ENCODE measurements at regions not wholly inside any gene's neighbourhood (a gene's known extent, or its start where the extent isn't known, plus 50 kb on each side); places are given as distances from the start of the nearest gene placed in this dataset.
"Not testable (repeated sequence)": the region's sequence is repeated elsewhere in the genome, so short reads cannot be mapped to it uniquely, and the experiment has no call there.

- TF ChIP-seq ZNF431 (CRISPR knock-in tag; IDR thresholded peaks at IDR 0.05) (peak; percentile 94), DACH1 (IDR thresholded peaks at IDR 0.05; ENCODE audit: partially characterized antibody) (peak; percentile 34)
- FAIRE-seq; in situ Hi-C loops (cut with MboI): not testable (repeated sequence)
Measured at GRCh38 chr1:204796886-204797285, 73.8 kb upstream of the NFASC start.

GRCh38 chr1:204797401-204797800 is 73.3 kb upstream of the NFASC start:
- Histone ChIP-seq H3K4me2 (ENCODE audit: insufficient read depth, low read length) (no peak overlapping the region), H4K20me1 (replicated peaks; ENCODE audit: control insufficient read depth, insufficient read depth, low read length) (no peaks in the 10 kb centered on the region), H2AFZ (ENCODE audit: low read depth, low read length) (no peak overlapping the region), H3K9me3 (replicated peaks; ENCODE audit: control insufficient read depth, insufficient read depth, low read depth, low read length) (no peaks in the 10 kb centered on the region), H3K4me3 (no peak overlapping the region), H3K27ac (ENCODE audit: extremely low read depth, low read depth, low read length) (no peak overlapping the region), H3K9me1 (ENCODE audit: control insufficient read depth, insufficient read depth, low read length) (no peaks in the 10 kb centered on the region), H3K27me3 (ENCODE audit: control insufficient read depth in 2 of 2, insufficient read depth in 2 of 2, low read length in 2 of 2) (peaks cover 2 to 11% of the 10 kb centered on the region in 2 experiments; a peak in 2 of 5 replicates), H3K36me3 (ENCODE audit: control insufficient read depth, insufficient read depth, low read length) (no peaks in the 10 kb centered on the region), H3K79me2 (ENCODE audit: control insufficient read depth, insufficient read depth, low read length) (no peaks in the 10 kb centered on the region), H3K9ac (ENCODE audit: insufficient read depth in 1 of 2, low read depth in 2 of 2, low read length in 2 of 2) (no peak overlapping the region), H3K4me1 (replicated peaks in 1 of 2; ENCODE audit: control insufficient read depth in 2 of 2, insufficient read depth in 2 of 2, low read length in 2 of 2) (no peaks in the 10 kb centered on the region)
- ATAC-seq (no peak), DNase-seq (ENCODE audit: extremely low read depth in 1 of 4, low spot score in 3 of 4) (no peak), FAIRE-seq (no peak)
- WGBS (ENCODE audit: insufficient coverage, low coverage, missing lambda C conversion rate) = 6% methylated on average over 2 of the region's 2 CpGs
- POLR2A ChIA-PET = interaction anchor here (1.1 kb wide), 1 partner anchor 10 kb away, joined by 3 read pairs; no protein-coding TSS in a partner anchor
- intact Hi-C loops (cut with micrococcal nuclease) (no loop called here), in situ Hi-C loops (cut with MboI) (no loop called here)
- BruUV-seq (replicated peaks) = no TSS peak
- CTCF ChIA-PET (ENCODE audit: low intra/inter-chr PET ratio) = interaction anchor here (0.9 kb wide), 1 partner anchor 9 kb away, joined by 3 read pairs; no protein-coding TSS in a partner anchor
- TF ChIP-seq THRB (CRISPR knock-in tag; conservative IDR thresholded peaks at IDR 0.05) (no peak), RBM14 (IDR thresholded peaks at IDR 0.05; ENCODE audit: borderline replicate concordance, insufficient read depth, low read depth, low read length) (no peak), TAF7 (tag; IDR thresholded peaks at IDR 0.05) (no peak), RERE (CRISPR knock-in tag; IDR thresholded peaks at IDR 0.05; ENCODE audit: borderline replicate concordance) (no peak), POLR3A (IDR thresholded peaks at IDR 0.05; ENCODE audit: borderline replicate concordance, extremely low read depth, insufficient read depth, insufficient read length) (no peak), CBX1 (IDR thresholded peaks at IDR 0.05; ENCODE audit: low read depth) (no peak)

More at GRCh38 chr1:204796886-204797285, 73.8 kb upstream of the NFASC start:
- ATAC-seq; H3K9ac ChIP-seq (ENCODE audit: insufficient read depth in 1 of 2, low read depth in 2 of 2, low read length in 2 of 2); H2AFZ ChIP-seq (ENCODE audit: low read depth, low read length); H3K9me1 ChIP-seq (ENCODE audit: control insufficient read depth, insufficient read depth, low read length); H3K4me3 ChIP-seq; intact Hi-C loops (cut with micrococcal nuclease); H3K36me3 ChIP-seq (ENCODE audit: control insufficient read depth, insufficient read depth, low read length); BruUV-seq (replicated peaks); H3K9me3 ChIP-seq (replicated peaks; ENCODE audit: control insufficient read depth, insufficient read depth, low read depth, low read length); H4K20me1 ChIP-seq (replicated peaks; ENCODE audit: control insufficient read depth, insufficient read depth, low read length); H3K4me2 ChIP-seq (ENCODE audit: insufficient read depth, low read length); DNase-seq (ENCODE audit: extremely low read depth in 1 of 4, low spot score in 3 of 4); H3K4me1 ChIP-seq (replicated peaks in 1 of 2; ENCODE audit: control insufficient read depth in 2 of 2, insufficient read depth in 2 of 2, low read length in 2 of 2); H3K27ac ChIP-seq (ENCODE audit: extremely low read depth, low read depth, low read length); H3K79me2 ChIP-seq (ENCODE audit: control insufficient read depth, insufficient read depth, low read length): not testable (repeated sequence)
- ChIA-PET POLR2A (interaction anchor here (0.6 to 1.1 kb wide), 2 partner anchors 10 to 71 kb away, joined by 3 read pairs; no protein-coding TSS in a partner anchor), CTCF (ENCODE audit: low intra/inter-chr PET ratio) (interaction anchor here (0.9 kb wide), 1 partner anchor 10 kb away, joined by 3 read pairs; no protein-coding TSS in a partner anchor)
- peaks cover 2 to 14% of the 10 kb centered on the region in 2 experiments; a peak in 2 of 5 replicates for H3K27me3 ChIP-seq (ENCODE audit: control insufficient read depth in 2 of 2, insufficient read depth in 2 of 2, low read length in 2 of 2)
- 13% methylated on average over 2 of the region's 2 CpGs for WGBS (ENCODE audit: insufficient coverage, low coverage, missing lambda C conversion rate)
